HG03135 (cell line): ENCODE measurements at regions not wholly inside any gene's neighbourhood (a gene's known extent, or its start where the extent isn't known, plus 50 kb on each side); places are given as distances from the start of the nearest gene placed in this dataset.
A peak's percentile ranks its signal among the peaks of the same experiment; 100 is the strongest.
"Not testable (repeated sequence)": the region's sequence is repeated elsewhere in the genome, so short reads cannot be mapped to it uniquely, and the experiment has no call there.

ENCODE experiments used
- ATAC-seq: cut with Tn5 transposase; IDR thresholded peaks from one replicate; pipeline ENCODE4 v1.9.1; 2021; ENCODE audit warnings: mild to moderate bottlenecking, moderate library complexity; ENCODE audit not compliant: unreplicated experiment

GRCh38 chr2:110394769-110395168 is 77.8 kb downstream of the LIMS4 start:
- ATAC-seq = not testable (repeated sequence)

GRCh38 chr2:110392366-110392765 is 80.2 kb downstream of the LIMS4 start:
- not testable (repeated sequence) for ATAC-seq

GRCh38 chr2:110391035-110391418 is 81.6 kb downstream of the LIMS4 start:
- ATAC-seq = not testable (repeated sequence)

- not testable (repeated sequence) for ATAC-seq
These were observed 82.1 kb downstream of the LIMS4 start for GRCh38 chr2:110390351-110391034.

- ATAC-seq = not testable (repeated sequence)
These were observed 85.6 kb downstream of the LIMS4 start for GRCh38 chr2:110387044-110387443.

- ATAC-seq = not testable (repeated sequence)
These were observed 86.1 kb downstream of the LIMS4 start for GRCh38 chr2:110386546-110386945.

GRCh38 chr2:110384736-110385119 is 87.9 kb downstream of the LIMS4 start:
- not testable (repeated sequence) for ATAC-seq

GRCh38 chr2:110384109-110384735 is 88.4 kb downstream of the LIMS4 start:
- ATAC-seq = not testable (repeated sequence)

- peak; percentile 59 for ATAC-seq
These were observed 89.2 kb downstream of the LIMS4 start for GRCh38 chr2:110383163-110384048.

GRCh38 chr2:110373519-110373918 is 99.1 kb downstream of the LIMS4 start:
- not testable (repeated sequence) for ATAC-seq

- ATAC-seq = not testable (repeated sequence)
These were observed 101.0 kb downstream of the LIMS4 start for GRCh38 chr2:110371633-110372032.

GRCh38 chr2:110357616-110358015 is 115.0 kb downstream of the LIMS4 start:
- ATAC-seq = not testable (repeated sequence)

GRCh38 chr2:110354294-110355018 is 118.2 kb downstream of the LIMS4 start:
- ATAC-seq = not testable (repeated sequence)

- ATAC-seq = not testable (repeated sequence)
These were observed 121.9 kb downstream of the LIMS4 start for GRCh38 chr2:110350718-110351117.

- ATAC-seq = not testable (repeated sequence)
These were observed 123.7 kb downstream of the LIMS4 start for GRCh38 chr2:110348902-110349301.

- not testable (repeated sequence) for ATAC-seq
These were observed 128.1 kb downstream of the LIMS4 start for GRCh38 chr2:110344405-110345035.

GRCh38 chr2:110342077-110342476 is 129.7 kb upstream of the MTLN start:
- ATAC-seq = not testable (repeated sequence)

- not testable (repeated sequence) for ATAC-seq
These were observed 126.8 kb upstream of the MTLN start for GRCh38 chr2:110339126-110339525.

GRCh38 chr2:110338277-110339003 is 126.1 kb upstream of the MTLN start:
- not testable (repeated sequence) for ATAC-seq
